HG02588 (cell line): ENCODE measurements at regions not wholly inside any gene's neighbourhood (a gene's known extent, or its start where the extent isn't known, plus 50 kb on each side); places are given as distances from the start of the nearest gene placed in this dataset.
"Not testable (repeated sequence)": the region's sequence is repeated elsewhere in the genome, so short reads cannot be mapped to it uniquely, and the experiment has no call there.

Experiments
- ATAC-seq: cut with Tn5 transposase; IDR thresholded peaks from one replicate; pipeline ENCODE4 v1.9.1; 2021; ENCODE audit warnings: mild to moderate bottlenecking, moderate library complexity; ENCODE audit not compliant: unreplicated experiment

GRCh38 chr7:32228601-32229000 lies 158.4 kb upstream of the PDE1C start:
- ATAC-seq = no peak

DNA sequence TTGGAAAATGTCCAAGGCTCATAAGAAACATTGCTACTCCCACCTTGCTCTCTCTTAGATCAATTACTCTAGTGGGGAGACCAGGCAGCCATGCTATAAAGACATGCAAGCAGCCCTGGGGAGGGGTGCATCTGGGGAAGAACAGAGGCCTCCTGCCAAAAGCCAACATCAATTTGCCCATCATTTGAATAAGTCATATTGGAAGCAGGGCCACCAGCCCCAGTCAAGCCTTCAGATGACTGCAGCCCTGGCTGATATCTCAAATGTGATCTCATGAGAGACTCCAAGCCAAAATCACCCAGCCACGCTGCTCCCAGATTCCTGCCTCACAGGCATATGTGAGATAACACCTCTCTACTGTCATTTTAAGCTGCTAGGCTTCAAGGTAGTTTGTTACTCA lies 157.5 kb upstream of the PDE1C start:
- no peak for ATAC-seq

- ATAC-seq = no peak
Measured at GRCh38 chr7:32224276-32224675, 154.1 kb upstream of the PDE1C start.

DNA sequence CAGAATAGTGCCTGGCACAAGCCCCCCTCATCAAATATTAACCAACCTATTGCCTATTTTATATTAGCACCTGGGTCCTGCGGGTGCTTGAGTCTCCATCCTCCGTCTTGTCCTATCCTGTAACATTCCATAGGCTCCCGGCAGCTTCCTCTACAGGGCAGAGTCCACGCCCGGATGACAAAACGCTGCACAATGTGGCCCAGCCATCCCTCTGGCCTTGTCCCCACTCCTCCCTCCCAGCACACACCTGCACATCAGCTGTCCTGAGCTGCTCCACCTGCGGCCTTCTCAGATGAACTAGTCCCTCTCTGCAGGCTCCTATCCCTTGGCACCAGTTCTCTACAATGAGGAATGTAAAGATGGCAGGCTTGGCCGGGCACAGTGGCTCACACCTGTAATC lies 153.5 kb upstream of the PDE1C start:
- ATAC-seq = no peak

GRCh38 chr7:32223071-32223650 lies 153.0 kb upstream of the PDE1C start:
- no peak for ATAC-seq

DNA sequence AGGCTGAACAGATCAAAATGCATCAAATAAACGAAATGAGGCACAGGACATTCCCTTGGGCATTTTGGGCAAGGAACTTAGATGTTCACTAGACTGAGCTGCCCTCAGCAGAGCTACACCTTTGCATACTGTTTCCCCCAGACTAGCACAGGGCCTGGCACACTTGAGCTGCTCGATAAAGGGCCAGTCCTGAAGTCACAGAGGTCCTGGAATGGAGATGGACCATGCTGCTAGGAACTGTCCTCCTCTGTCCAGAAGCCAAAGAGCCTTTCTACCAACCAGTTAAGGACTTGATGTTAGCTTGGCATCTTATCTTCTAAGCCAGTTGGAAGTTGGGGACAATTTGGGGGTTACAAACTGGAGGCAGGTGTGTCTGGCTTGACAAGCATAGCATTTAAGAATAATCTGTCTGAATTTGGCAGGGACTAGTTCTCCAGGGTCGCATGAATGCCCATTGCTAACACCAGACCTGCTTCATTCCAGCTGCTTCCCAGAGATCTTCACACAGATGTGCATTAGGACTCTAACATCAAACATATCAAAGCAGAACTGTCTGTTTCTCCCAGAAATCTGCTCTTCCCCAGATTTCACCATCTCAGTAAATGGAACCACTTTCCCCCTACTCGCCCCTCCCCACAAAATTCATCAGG lies 152.2 kb upstream of the PDE1C start:
- ATAC-seq = no peak

DNA sequence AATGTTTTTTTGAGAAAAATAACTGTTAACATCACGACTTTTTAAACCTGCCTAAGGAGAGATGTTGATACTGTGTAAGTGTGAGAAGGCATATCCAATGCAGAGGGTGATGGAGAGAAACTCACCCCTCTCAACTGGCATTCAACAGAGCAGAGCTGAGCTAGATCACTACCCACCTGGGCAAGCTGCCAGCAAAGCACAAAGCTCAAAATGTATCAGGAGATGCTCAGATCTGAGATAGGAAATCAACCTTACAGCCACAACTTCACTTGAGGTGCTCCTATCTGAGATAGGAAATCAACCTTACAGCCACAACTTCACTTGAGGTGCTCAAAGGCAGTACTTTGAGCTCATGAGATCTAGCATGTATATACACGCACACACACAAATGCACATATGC lies 151.5 kb upstream of the PDE1C start:
- no peak for ATAC-seq

GRCh38 chr7:32221056-32221455 lies 150.8 kb upstream of the PDE1C start:
- no peak for ATAC-seq

DNA sequence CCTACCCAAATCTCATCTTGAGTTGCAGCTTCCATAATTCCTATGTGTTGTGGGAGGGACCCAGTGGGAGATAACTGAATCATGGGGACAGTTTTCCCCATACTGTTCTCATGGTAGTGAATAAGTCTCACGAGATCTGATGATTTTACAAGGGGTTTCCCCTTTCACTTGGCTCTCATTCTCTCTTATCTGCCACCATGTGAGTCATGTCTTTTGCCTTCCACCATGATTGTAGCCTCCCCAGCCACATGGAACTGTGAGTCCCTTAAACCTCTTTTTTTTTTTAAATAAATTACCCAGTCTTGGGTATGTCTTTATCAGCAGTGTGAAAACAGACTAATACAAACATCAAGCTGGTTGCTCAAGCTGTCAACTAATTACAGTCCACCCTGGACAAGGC lies 149.6 kb upstream of the PDE1C start:
- not testable (repeated sequence) for ATAC-seq

GRCh38 chr7:32219416-32219815 lies 149.2 kb upstream of the PDE1C start:
- ATAC-seq = no peak

- ATAC-seq = no peak
Measured at GRCh38 chr7:32218741-32219288, 148.6 kb upstream of the PDE1C start.

- ATAC-seq = no peak
Measured at GRCh38 chr7:32218154-32218467, 147.9 kb upstream of the PDE1C start.

- no peak for ATAC-seq
Measured at GRCh38 chr7:32217341-32218153, 147.3 kb upstream of the PDE1C start.

- no peak for ATAC-seq
Measured at GRCh38 chr7:32216759-32217158, 146.6 kb upstream of the PDE1C start.

- ATAC-seq = no peak
Measured at GRCh38 chr7:32215697-32216096, 145.5 kb upstream of the PDE1C start.

DNA sequence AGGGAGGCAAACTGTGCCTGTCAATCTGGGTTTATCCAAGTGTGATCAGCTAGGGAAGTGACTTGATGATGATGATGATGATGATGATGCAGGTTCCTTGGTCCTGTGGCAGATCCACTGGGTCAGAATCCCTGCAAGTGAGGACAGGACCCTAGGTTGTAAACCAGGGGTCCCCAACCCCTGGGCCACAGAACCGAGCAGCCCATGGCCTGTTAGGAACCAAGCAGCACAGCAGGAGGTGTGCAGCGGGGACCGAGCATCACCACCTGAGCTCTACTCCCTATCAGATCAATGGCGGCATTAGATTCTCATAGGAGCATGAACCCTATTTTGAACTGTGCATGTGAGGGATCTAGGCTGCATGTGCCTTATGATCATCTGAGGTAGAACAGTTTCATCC lies 144.7 kb upstream of the PDE1C start:
- ATAC-seq = no peak

- no peak for ATAC-seq
Measured at GRCh38 chr7:32212321-32212720, 142.1 kb upstream of the PDE1C start.

GRCh38 chr7:32206987-32207386 lies 136.8 kb upstream of the PDE1C start:
- ATAC-seq = no peak

- no peak for ATAC-seq
Measured at GRCh38 chr7:32206488-32206887, 136.3 kb upstream of the PDE1C start.

DNA sequence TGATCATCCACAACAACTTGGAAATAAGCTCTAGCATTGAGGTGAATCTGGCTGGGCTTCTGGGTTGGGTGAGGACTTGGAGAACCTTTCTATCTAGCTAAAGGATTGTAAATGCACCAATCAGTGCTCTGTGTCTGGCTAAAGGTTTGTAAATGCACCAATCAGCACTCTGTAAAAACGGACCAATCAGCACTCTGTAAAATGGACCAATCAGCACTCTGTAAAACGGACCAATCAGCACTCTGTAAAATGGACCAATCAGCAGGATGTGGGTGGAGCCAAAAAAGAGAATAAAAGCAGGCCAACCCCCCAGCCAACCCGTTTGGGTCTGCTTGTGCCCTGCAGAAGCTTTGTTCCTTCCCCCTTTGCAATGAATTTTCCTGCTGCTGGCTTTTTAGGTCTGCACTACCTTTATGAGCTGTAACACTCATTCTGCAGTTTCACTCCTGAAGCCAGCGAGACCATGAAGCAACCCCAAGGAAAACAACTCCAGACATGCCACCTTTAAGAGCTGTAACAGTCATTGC lies 135.2 kb upstream of the PDE1C start:
- ATAC-seq = not testable (repeated sequence)

DNA sequence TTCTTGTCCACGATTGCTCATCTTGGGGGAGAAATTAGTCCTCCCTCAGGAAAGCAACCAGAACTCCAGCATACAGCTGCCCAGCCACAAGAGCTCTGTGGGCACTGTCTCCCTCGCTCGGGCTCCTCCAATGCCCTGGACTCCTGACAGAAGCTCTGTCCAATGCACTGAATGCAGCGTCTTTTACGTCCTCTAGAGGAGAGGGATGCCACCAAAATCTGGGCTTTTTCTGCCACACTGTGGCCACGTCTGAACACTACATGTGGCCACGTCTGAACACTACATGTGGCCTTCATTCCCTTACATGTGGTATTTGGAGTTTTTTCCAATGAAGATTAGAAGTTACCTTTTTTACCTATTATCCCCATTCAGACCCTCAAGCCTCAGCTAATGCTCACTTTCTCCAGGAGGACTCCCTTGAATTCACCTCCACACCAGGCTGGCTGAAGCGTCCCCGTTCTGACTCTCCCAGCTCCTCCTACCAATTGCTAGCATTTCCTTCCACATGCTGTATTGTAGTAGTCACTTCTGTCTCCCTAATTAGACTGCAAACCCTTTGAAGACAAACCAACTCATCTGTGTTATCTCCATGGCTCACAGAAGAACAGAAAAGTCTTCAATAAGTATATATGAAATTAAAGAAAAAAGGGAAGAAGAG lies 134.3 kb upstream of the PDE1C start:
- ATAC-seq = peak; percentile 84
